ENCODE measurements at regions not wholly inside any gene's neighbourhood (a gene's known extent, or its start where the extent isn't known, plus 50 kb on each side); places are given as distances from the start of the nearest gene placed in this dataset.

GRCh38 chr12:93287149-93287548, 90.6 kb upstream of the NUDT4 start:
- TF ChIP-seq CTCF (conservative IDR thresholded peaks at IDR 0.05) = no peak
- no peak for TF ChIP-seq EZH2 (IDR thresholded peaks at IDR 0.05; ENCODE audit: low read depth)
- H3K27me3 ChIP-seq (ENCODE audit: insufficient read depth, low read depth) = no peaks in the 10 kb centered on the region
- intact Hi-C loops (cut with micrococcal nuclease; ENCODE audit: unreplicated experiment) = no loop called here
- no TSS peak for BruUV-seq (replicated peaks)
- CTCF ChIA-PET = no interaction called here
- H3K79me2 ChIP-seq (ENCODE audit: low read depth) = no peaks in the 10 kb centered on the region
- H2AFZ ChIP-seq = no peak overlapping the region
- H3F3A ChIP-seq (ENCODE audit: insufficient read depth, low read depth) = no peaks in the 10 kb centered on the region
- H4K20me1 ChIP-seq (ENCODE audit: insufficient read depth) = no peaks in the 10 kb centered on the region
- H3K4me1 ChIP-seq (replicated peaks; ENCODE audit: insufficient read depth) = peaks cover 7% of the 10 kb centered on the region
- no peaks in the 10 kb centered on the region for H3K36me3 ChIP-seq (ENCODE audit: low read depth)
- DNase-seq = peak in 1 of 2 experiments; percentile 57
- no peaks in the 10 kb centered on the region for H3K9me2 ChIP-seq (ENCODE audit: insufficient read depth)
- H3K4me2 ChIP-seq = 0 out of 2 replicates have a peak overlapping the region, but pooled peaks have one; percentile 1
- H3K9me3 ChIP-seq (ENCODE audit: insufficient read depth, low read depth) = no peaks in the 10 kb centered on the region
- POLR2A ChIA-PET (ENCODE audit: unreplicated experiment) = no interaction called here
- no peak overlapping the region for H3K27ac ChIP-seq
- H3K4me3 ChIP-seq = no peak overlapping the region

- H3F3A ChIP-seq (ENCODE audit: insufficient read depth, low read depth) = no peaks in the 10 kb centered on the region
- H3K36me3 ChIP-seq (ENCODE audit: low read depth) = no peaks in the 10 kb centered on the region
- peaks cover 7% of the 10 kb centered on the region for H3K4me1 ChIP-seq (replicated peaks; ENCODE audit: insufficient read depth)
- no peak overlapping the region for H3K4me2 ChIP-seq
- ChIA-PET POLR2A (ENCODE audit: unreplicated experiment) (no interaction called here), CTCF (no interaction called here)
- no peaks in the 10 kb centered on the region for H3K9me3 ChIP-seq (ENCODE audit: insufficient read depth, low read depth)
- no peaks in the 10 kb centered on the region for H4K20me1 ChIP-seq (ENCODE audit: insufficient read depth)
- BruUV-seq (replicated peaks) = no TSS peak
- TF ChIP-seq EZH2 (IDR thresholded peaks at IDR 0.05; ENCODE audit: low read depth) (no peak), CTCF (conservative IDR thresholded peaks at IDR 0.05) (no peak)
- H3K79me2 ChIP-seq (ENCODE audit: low read depth) = no peaks in the 10 kb centered on the region
- H3K9me2 ChIP-seq (ENCODE audit: insufficient read depth) = no peaks in the 10 kb centered on the region
- H3K27ac ChIP-seq = no peak overlapping the region
- H2AFZ ChIP-seq = no peak overlapping the region
- intact Hi-C loops (cut with micrococcal nuclease; ENCODE audit: unreplicated experiment) = no loop called here
- H3K4me3 ChIP-seq = no peak overlapping the region
- no peaks in the 10 kb centered on the region for H3K27me3 ChIP-seq (ENCODE audit: insufficient read depth, low read depth)
- no peak for DNase-seq
These were observed 89.1 kb upstream of the NUDT4 start for GRCh38 chr12:93288626-93289025.

GRCh38 chr12:93290391-93290790, 87.3 kb upstream of the NUDT4 start:
- H3K27ac ChIP-seq = no peak overlapping the region
- no peak overlapping the region for H2AFZ ChIP-seq
- no peaks in the 10 kb centered on the region for H3K79me2 ChIP-seq (ENCODE audit: low read depth)
- H4K20me1 ChIP-seq (ENCODE audit: insufficient read depth) = no peaks in the 10 kb centered on the region
- no peak overlapping the region for H3K4me3 ChIP-seq
- H3K36me3 ChIP-seq (ENCODE audit: low read depth) = no peaks in the 10 kb centered on the region
- intact Hi-C loops (cut with micrococcal nuclease; ENCODE audit: unreplicated experiment) = no loop called here
- H3K9me3 ChIP-seq (ENCODE audit: insufficient read depth, low read depth) = no peaks in the 10 kb centered on the region
- POLR2A ChIA-PET (ENCODE audit: unreplicated experiment) = no interaction called here
- H3K27me3 ChIP-seq (ENCODE audit: insufficient read depth, low read depth) = no peaks in the 10 kb centered on the region
- no peaks in the 10 kb centered on the region for H3F3A ChIP-seq (ENCODE audit: insufficient read depth, low read depth)
- no TSS peak for BruUV-seq (replicated peaks)
- TF ChIP-seq CTCF (conservative IDR thresholded peaks at IDR 0.05) = no peak
- TF ChIP-seq EZH2 (IDR thresholded peaks at IDR 0.05; ENCODE audit: low read depth) = no peak
- H3K4me1 ChIP-seq (replicated peaks; ENCODE audit: insufficient read depth) = peaks cover 7% of the 10 kb centered on the region
- H3K9me2 ChIP-seq (ENCODE audit: insufficient read depth) = no peaks in the 10 kb centered on the region
- CTCF ChIA-PET = no interaction called here
- DNase-seq = no peak
- H3K4me2 ChIP-seq = no peak overlapping the region
